ENCODE measurements at regions not wholly inside any gene's neighbourhood (a gene's known extent, or its start where the extent isn't known, plus 50 kb on each side); places are given as distances from the start of the nearest gene placed in this dataset.

- no peaks in the 10 kb centered on the region for H3K27me3 Mint-ChIP-seq (ENCODE audit: low read depth)
- no peaks in the 10 kb centered on the region for H3K36me3 Mint-ChIP-seq (ENCODE audit: low read depth)
- no peaks in the 10 kb centered on the region for H3K4me1 Mint-ChIP-seq
- H3K9me3 Mint-ChIP-seq, result peaks cover 5% of the 10 kb centered on the region
- no peak overlapping the region for H3K27ac Mint-ChIP-seq (ENCODE audit: unreplicated experiment)
- TF ChIP-seq CTCF (conservative IDR thresholded peaks at IDR 0.05), result no peak
- DNase-seq (ENCODE audit: low read depth, low spot score), result no peak
- H3K4me3 Mint-ChIP-seq, result no peak overlapping the region
Measured at GRCh38 chr13:90201676-90202460, 1145.6 kb upstream of the MIR17HG start.

GRCh38 chr13:90205081-90205480 is 1142.4 kb upstream of the MIR17HG start:
- Mint-ChIP-seq H3K36me3 (ENCODE audit: low read depth) (no peaks in the 10 kb centered on the region), H3K4me3 (no peak overlapping the region), H3K9me3 (peaks cover 10% of the 10 kb centered on the region), H3K4me1 (no peaks in the 10 kb centered on the region), H3K27me3 (ENCODE audit: low read depth) (no peaks in the 10 kb centered on the region), H3K27ac (ENCODE audit: unreplicated experiment) (no peak overlapping the region)
- TF ChIP-seq CTCF (conservative IDR thresholded peaks at IDR 0.05), result no peak
- DNase-seq (ENCODE audit: low read depth, low spot score), result no peak

DNA sequence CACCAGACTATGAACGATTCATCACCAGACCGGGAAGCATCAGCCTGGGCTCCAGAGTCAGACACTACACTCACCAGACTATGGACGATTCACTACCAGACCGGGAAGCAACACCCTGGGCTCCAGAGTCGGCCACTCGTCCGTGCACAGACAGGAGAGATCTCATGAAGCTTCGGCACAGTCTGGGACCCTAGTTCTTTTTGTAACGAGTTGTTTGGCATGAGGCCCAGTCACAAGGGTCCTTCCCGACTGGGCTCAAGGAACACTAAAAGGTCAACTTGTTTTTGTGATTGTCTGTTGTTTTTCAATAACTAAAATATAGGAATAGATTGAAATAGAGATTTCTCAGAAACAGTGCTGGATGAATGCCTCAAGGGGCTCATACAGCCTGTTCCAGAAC is 1141.6 kb upstream of the MIR17HG start:
- Mint-ChIP-seq H3K36me3 (ENCODE audit: low read depth) (no peaks in the 10 kb centered on the region), H3K4me3 (no peak overlapping the region), H3K27me3 (ENCODE audit: low read depth) (no peaks in the 10 kb centered on the region), H3K4me1 (no peaks in the 10 kb centered on the region), H3K9me3 (peaks cover 10% of the 10 kb centered on the region), H3K27ac (ENCODE audit: unreplicated experiment) (no peak overlapping the region)
- TF ChIP-seq CTCF (conservative IDR thresholded peaks at IDR 0.05), result no peak
- DNase-seq (ENCODE audit: low read depth, low spot score), result no peak

DNA sequence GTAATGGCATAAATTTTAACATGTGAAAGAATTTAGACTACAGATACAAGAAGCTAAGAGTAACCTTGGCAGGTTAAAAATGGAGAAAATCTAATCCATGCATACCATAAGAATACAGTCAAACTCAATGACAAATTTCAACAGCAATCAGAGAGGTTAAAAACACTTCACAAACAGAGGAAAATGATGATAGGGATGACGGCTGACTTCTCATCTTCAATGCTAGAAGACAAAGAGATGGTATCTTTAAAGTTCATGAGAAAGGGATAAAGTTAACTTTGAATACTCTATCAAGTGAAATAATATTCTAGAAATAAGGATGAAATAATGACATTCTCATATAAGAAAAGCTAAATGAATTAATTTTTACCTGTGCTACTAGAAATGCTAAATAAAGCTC is 1130.2 kb upstream of the MIR17HG start:
- H3K27me3 Mint-ChIP-seq (ENCODE audit: low read depth), result no peaks in the 10 kb centered on the region
- H3K4me3 Mint-ChIP-seq, result no peak overlapping the region
- no peak for DNase-seq (ENCODE audit: low read depth, low spot score)
- TF ChIP-seq CTCF (conservative IDR thresholded peaks at IDR 0.05), result no peak
- peaks cover 2% of the 10 kb centered on the region for H3K9me3 Mint-ChIP-seq
- no peak overlapping the region for H3K27ac Mint-ChIP-seq (ENCODE audit: unreplicated experiment)
- H3K4me1 Mint-ChIP-seq, result no peaks in the 10 kb centered on the region
- H3K36me3 Mint-ChIP-seq (ENCODE audit: low read depth), result peaks cover 2% of the 10 kb centered on the region

GRCh38 chr13:90222758-90223157 is 1124.7 kb upstream of the MIR17HG start:
- no peak overlapping the region for H3K4me3 Mint-ChIP-seq
- DNase-seq (ENCODE audit: low read depth, low spot score), result no peak
- H3K27me3 Mint-ChIP-seq (ENCODE audit: low read depth), result no peaks in the 10 kb centered on the region
- TF ChIP-seq CTCF (conservative IDR thresholded peaks at IDR 0.05), result no peak
- H3K27ac Mint-ChIP-seq (ENCODE audit: unreplicated experiment), result no peak overlapping the region
- no peaks in the 10 kb centered on the region for H3K9me3 Mint-ChIP-seq
- H3K4me1 Mint-ChIP-seq, result no peaks in the 10 kb centered on the region
- no peaks in the 10 kb centered on the region for H3K36me3 Mint-ChIP-seq (ENCODE audit: low read depth)
